ENCODE measurements at regions not wholly inside any gene's neighbourhood (a gene's known extent, or its start where the extent isn't known, plus 50 kb on each side); places are given as distances from the start of the nearest gene placed in this dataset.

- no peak for ATAC-seq
- no peak for TF ChIP-seq CREB5 (CRISPR knock-in tag; IDR thresholded peaks at IDR 0.05; ENCODE audit: low read depth)
These were observed 77.0 kb upstream of the CCL2 start for GRCh38 chr17:34178092-34178491.

GRCh38 chr17:34182036-34182803 lies 72.9 kb upstream of the CCL2 start:
- no peak for ATAC-seq
- TF ChIP-seq ISL1 (CRISPR knock-in tag; IDR thresholded peaks at IDR 0.05) (0 out of 2 replicates have a peak, but pooled peaks have one; percentile 12), BACH2 (CRISPR knock-in tag; IDR thresholded peaks at IDR 0.05; ENCODE audit: borderline replicate concordance) (no peak), TCF4 (CRISPR knock-in tag; IDR thresholded peaks at IDR 0.05; ENCODE audit: borderline replicate concordance) (peak; percentile 67; the same call in 1 of the 2 replicates), TSHZ2 (CRISPR knock-in tag; IDR thresholded peaks at IDR 0.05) (peak; percentile 33; the same call in 1 of the 2 replicates)

- no peak for TF ChIP-seq ZNF565 (CRISPR knock-in tag; conservative IDR thresholded peaks at IDR 0.05; ENCODE audit: low read depth)
- TF ChIP-seq ARNTL (CRISPR knock-in tag; IDR thresholded peaks at IDR 0.05; ENCODE audit: borderline replicate concordance, low read depth) = no peak
- TF ChIP-seq ESRRG (CRISPR knock-in tag; IDR thresholded peaks at IDR 0.05) = no peak
- TF ChIP-seq GLIS3 (CRISPR knock-in tag; IDR thresholded peaks at IDR 0.05) = no peak
- TF ChIP-seq OSR1 (CRISPR knock-in tag; IDR thresholded peaks at IDR 0.05) = no peak
- no peak for TF ChIP-seq BACH2 (CRISPR knock-in tag; IDR thresholded peaks at IDR 0.05; ENCODE audit: borderline replicate concordance)
- ATAC-seq = no peak
These were observed 59.1 kb upstream of the CCL2 start for GRCh38 chr17:34195987-34196386.

GRCh38 chr17:34198519-34198918 lies 56.6 kb upstream of the CCL2 start:
- ATAC-seq = no peak
- TF ChIP-seq ARNTL (CRISPR knock-in tag; IDR thresholded peaks at IDR 0.05; ENCODE audit: borderline replicate concordance, low read depth) (no peak), POU6F1 (CRISPR knock-in tag; IDR thresholded peaks at IDR 0.05; ENCODE audit: borderline replicate concordance, low read depth) (no peak), ZNF8 (CRISPR knock-in tag; IDR thresholded peaks at IDR 0.05) (no peak), CREB5 (CRISPR knock-in tag; IDR thresholded peaks at IDR 0.05; ENCODE audit: low read depth) (no peak), RARB (CRISPR knock-in tag; IDR thresholded peaks at IDR 0.05) (no peak), OSR1 (CRISPR knock-in tag; IDR thresholded peaks at IDR 0.05) (no peak), ZC3H10 (CRISPR knock-in tag; IDR thresholded peaks at IDR 0.05) (no peak), ZFP30 (CRISPR knock-in tag; IDR thresholded peaks at IDR 0.05) (no peak), PATZ1 (CRISPR knock-in tag; IDR thresholded peaks at IDR 0.05; ENCODE audit: borderline replicate concordance) (no peak), TSHZ2 (CRISPR knock-in tag; IDR thresholded peaks at IDR 0.05) (no peak), BACH2 (CRISPR knock-in tag; IDR thresholded peaks at IDR 0.05; ENCODE audit: borderline replicate concordance) (no peak), TCF4 (CRISPR knock-in tag; IDR thresholded peaks at IDR 0.05; ENCODE audit: borderline replicate concordance) (no peak), ZNF565 (CRISPR knock-in tag; conservative IDR thresholded peaks at IDR 0.05; ENCODE audit: low read depth) (no peak), ZNF70 (CRISPR knock-in tag; IDR thresholded peaks at IDR 0.05) (no peak)
